ENCODE measurements at regions not wholly inside any gene's neighbourhood (a gene's known extent, or its start where the extent isn't known, plus 50 kb on each side); places are given as distances from the start of the nearest gene placed in this dataset.

GRCh38 chr1:157279802-157280140, 141.6 kb upstream of the ETV3 start:
- H3K27ac Mint-ChIP-seq: no peak overlapping the region
- H3K9me3 ChIP-seq (ENCODE audit: control insufficient read depth, insufficient read depth, low read length): no peaks in the 10 kb centered on the region
- no peak overlapping the region for H3K27ac ChIP-seq (ENCODE audit: low read length)
- DNase-seq (no peak), ATAC-seq (no peak)
- H3K4me3 Mint-ChIP-seq: no peak overlapping the region
- no peak overlapping the region for H3K4me3 ChIP-seq (ENCODE audit: low read length)
- H3K4me1 ChIP-seq (ENCODE audit: control insufficient read depth, insufficient read depth, low read length): no peaks in the 10 kb centered on the region
- H3K4me1 Mint-ChIP-seq: peaks cover 0 to 4% of the 10 kb centered on the region in 2 donors
- H3K36me3 ChIP-seq (ENCODE audit: control insufficient read depth, insufficient read depth, low read length): no peaks in the 10 kb centered on the region
- WGBS (ENCODE audit: insufficient coverage): 80% methylated on average over 3 of the region's 3 CpGs
- peaks cover 23 to 26% of the 10 kb centered on the region in 2 donors for H3K27me3 Mint-ChIP-seq (ENCODE audit: low read depth in 2 of 2)
- intact Hi-C loops (cut with micrococcal nuclease): no loop called here
- TF ChIP-seq CTCF (IDR thresholded peaks at IDR 0.05): no peak
- H3K9me3 Mint-ChIP-seq: no peaks in the 10 kb centered on the region
- H3K27me3 ChIP-seq (ENCODE audit: control insufficient read depth, insufficient read depth, low read length): peaks cover 4% of the 10 kb centered on the region
- H3K36me3 Mint-ChIP-seq: no peaks in the 10 kb centered on the region

GRCh38 chr1:157279138-157279801, 141.1 kb upstream of the ETV3 start:
- no peak overlapping the region for H3K27ac Mint-ChIP-seq
- ATAC-seq: no peak
- Histone ChIP-seq H3K4me1 (ENCODE audit: control insufficient read depth, insufficient read depth, low read length) (no peaks in the 10 kb centered on the region), H3K9me3 (ENCODE audit: control insufficient read depth, insufficient read depth, low read length) (no peaks in the 10 kb centered on the region), H3K4me3 (ENCODE audit: low read length) (no peak overlapping the region), H3K36me3 (ENCODE audit: control insufficient read depth, insufficient read depth, low read length) (no peaks in the 10 kb centered on the region), H3K27me3 (ENCODE audit: control insufficient read depth, insufficient read depth, low read length) (peaks cover 1% of the 10 kb centered on the region), H3K27ac (ENCODE audit: low read length) (no peak overlapping the region)
- peaks cover 20 to 26% of the 10 kb centered on the region in 2 donors for H3K27me3 Mint-ChIP-seq (ENCODE audit: low read depth in 2 of 2)
- H3K4me3 Mint-ChIP-seq: no peak overlapping the region
- H3K9me3 Mint-ChIP-seq: no peaks in the 10 kb centered on the region
- no peaks in the 10 kb centered on the region for H3K36me3 Mint-ChIP-seq
- H3K4me1 Mint-ChIP-seq: peaks cover 0 to 4% of the 10 kb centered on the region in 2 donors
- intact Hi-C loops (cut with micrococcal nuclease): no loop called here
- 36% methylated on average over 23 of the region's 23 CpGs for WGBS (ENCODE audit: insufficient coverage)
- no peak for DNase-seq
- TF ChIP-seq CTCF (IDR thresholded peaks at IDR 0.05): no peak

GRCh38 chr1:157278383-157279137, 140.4 kb upstream of the ETV3 start:
- no peak overlapping the region for H3K4me3 Mint-ChIP-seq
- TF ChIP-seq CTCF (IDR thresholded peaks at IDR 0.05): no peak
- H3K36me3 Mint-ChIP-seq: no peaks in the 10 kb centered on the region
- Histone ChIP-seq H3K36me3 (ENCODE audit: control insufficient read depth, insufficient read depth, low read length) (no peaks in the 10 kb centered on the region), H3K4me1 (ENCODE audit: control insufficient read depth, insufficient read depth, low read length) (no peaks in the 10 kb centered on the region), H3K4me3 (ENCODE audit: low read length) (no peak overlapping the region), H3K9me3 (ENCODE audit: control insufficient read depth, insufficient read depth, low read length) (no peaks in the 10 kb centered on the region), H3K27ac (ENCODE audit: low read length) (no peak overlapping the region), H3K27me3 (ENCODE audit: control insufficient read depth, insufficient read depth, low read length) (no peaks in the 10 kb centered on the region)
- H3K4me1 Mint-ChIP-seq: peaks cover 0 to 4% of the 10 kb centered on the region in 2 donors
- no peak for DNase-seq
- no peak for ATAC-seq
- intact Hi-C loops (cut with micrococcal nuclease): no loop called here
- H3K9me3 Mint-ChIP-seq: no peaks in the 10 kb centered on the region
- no peak overlapping the region for H3K27ac Mint-ChIP-seq
- peaks cover 19 to 26% of the 10 kb centered on the region in 2 donors for H3K27me3 Mint-ChIP-seq (ENCODE audit: low read depth in 2 of 2)
- WGBS (ENCODE audit: insufficient coverage): 59% methylated on average over 28 of the region's 28 CpGs
